LNCAP (cell line): ENCODE measurements at regions not wholly inside any gene's neighbourhood (a gene's known extent, or its start where the extent isn't known, plus 50 kb on each side); places are given as distances from the start of the nearest gene placed in this dataset.

Source experiments
- TF ChIP-seq, protein P1 (sequence below): fragments of 450-650 bp; IDR thresholded peaks from 2 replicates; pipeline ENCODE4 v1.5.1; 2017; ENCODE audit warnings: mild to moderate bottlenecking

DNA sequence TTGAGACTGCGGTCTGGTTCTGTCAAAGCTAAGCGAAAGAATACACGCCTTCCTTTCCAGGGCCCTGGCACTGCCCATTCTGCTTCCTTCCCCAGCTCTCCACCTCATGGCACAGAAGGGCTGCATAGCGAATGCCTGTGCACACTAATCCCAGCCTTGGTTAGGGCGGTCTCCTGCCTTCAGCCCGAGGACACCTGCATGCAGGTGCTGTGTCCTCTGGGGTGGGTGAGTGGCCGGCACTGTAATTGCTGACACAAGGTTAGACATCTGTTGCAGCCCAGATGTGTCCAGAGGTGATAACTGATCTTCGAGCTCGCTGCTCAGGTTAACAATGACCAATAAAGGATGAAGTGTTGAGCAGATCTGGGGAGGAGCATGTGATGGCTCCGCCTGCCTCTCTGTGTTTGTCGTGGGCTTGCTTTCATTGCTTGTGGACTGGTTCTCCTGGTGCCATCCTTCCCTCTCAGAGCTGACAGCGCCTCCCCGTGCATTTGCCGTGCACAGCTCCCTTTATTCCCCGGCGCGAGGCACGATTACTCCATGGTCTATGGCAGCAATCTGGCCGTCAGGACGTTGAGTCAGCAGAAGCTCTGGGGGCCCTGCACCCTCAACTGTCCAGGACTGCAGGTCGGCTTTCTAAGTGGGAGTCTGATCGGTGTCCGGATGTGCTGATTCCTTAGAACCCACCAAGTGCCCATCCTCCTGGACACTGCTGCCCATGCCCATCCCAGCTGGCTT is 1088.2 kb downstream of the BRD1 start:
- TF ChIP-seq, protein P1, sequence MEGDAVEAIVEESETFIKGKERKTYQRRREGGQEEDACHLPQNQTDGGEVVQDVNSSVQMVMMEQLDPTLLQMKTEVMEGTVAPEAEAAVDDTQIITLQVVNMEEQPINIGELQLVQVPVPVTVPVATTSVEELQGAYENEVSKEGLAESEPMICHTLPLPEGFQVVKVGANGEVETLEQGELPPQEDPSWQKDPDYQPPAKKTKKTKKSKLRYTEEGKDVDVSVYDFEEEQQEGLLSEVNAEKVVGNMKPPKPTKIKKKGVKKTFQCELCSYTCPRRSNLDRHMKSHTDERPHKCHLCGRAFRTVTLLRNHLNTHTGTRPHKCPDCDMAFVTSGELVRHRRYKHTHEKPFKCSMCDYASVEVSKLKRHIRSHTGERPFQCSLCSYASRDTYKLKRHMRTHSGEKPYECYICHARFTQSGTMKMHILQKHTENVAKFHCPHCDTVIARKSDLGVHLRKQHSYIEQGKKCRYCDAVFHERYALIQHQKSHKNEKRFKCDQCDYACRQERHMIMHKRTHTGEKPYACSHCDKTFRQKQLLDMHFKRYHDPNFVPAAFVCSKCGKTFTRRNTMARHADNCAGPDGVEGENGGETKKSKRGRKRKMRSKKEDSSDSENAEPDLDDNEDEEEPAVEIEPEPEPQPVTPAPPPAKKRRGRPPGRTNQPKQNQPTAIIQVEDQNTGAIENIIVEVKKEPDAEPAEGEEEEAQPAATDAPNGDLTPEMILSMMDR = no peak

DNA sequence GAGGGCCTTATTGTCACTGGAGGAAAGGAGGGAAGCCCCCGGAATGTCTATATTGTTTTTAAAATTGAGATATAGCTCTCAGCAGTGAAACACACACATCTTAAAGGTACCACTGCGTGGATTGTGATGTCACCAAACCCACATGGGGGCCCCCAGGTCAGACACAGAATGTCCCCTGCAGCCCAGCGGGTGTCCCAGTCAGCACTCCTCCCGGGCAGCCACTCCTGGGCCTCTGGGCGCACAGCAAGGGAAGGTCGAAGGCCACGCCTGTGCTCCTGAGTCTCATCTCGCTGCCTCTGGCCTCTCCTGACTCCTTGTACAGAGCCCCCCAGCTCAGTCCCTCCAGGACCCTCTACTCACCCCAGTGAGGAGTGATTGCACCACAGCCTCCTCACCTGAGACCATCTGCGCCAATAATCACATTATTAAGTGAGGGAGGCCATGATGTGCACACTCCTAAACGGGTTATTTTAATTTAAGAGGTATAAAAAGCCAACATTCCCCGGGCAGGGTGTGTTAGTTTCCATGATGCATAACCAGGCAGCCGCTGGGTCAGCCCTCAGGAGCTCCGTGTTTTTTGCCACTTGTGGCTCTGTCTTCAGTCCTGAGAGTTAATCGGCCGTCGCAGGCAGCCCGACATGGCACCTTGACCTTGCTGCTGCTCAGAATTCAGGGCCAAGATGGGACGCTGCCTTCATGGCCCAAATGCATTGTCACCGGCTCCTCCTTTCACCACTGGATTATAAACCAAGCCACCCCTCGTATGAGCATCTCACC is 1089.3 kb downstream of the BRD1 start:
- TF ChIP-seq, protein P1 = no peak

DNA sequence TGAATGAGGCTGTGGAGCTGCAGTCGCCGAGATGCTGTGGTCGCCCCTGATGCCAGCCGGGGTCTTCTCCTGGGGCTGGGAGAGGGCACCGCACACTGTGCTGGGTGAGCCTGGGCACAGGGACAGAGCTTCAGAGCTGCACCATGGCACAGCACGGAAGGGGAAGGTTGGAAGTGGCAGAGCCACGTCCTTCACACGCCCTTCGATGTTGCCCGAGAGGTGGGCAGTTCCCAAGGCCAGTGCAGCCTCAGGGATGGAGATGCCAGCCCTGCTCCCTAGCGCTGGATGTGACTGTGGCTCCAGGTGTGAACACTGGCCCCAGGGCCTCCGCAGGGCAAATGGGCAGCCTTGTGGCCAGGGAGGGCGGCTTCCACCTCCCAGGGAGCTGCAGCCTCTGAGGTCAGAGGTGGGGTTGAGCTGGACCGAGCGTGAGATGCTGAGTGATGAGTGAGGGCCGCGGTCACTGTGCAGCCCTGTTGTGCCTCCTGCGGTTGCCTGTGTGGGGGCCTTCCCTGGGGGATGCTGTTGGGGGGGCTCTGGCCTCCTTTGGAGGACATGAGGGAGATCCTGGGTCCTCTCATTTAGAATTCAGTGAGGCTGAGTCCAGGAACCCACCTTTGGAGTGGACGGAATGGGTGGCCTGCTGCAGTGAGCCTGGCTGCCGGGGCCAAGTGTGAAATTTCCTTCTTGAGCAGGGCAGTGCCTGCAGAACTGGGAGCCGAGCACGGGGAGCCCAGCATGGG is 1090.0 kb downstream of the BRD1 start:
- TF ChIP-seq, protein P1 = no peak

DNA sequence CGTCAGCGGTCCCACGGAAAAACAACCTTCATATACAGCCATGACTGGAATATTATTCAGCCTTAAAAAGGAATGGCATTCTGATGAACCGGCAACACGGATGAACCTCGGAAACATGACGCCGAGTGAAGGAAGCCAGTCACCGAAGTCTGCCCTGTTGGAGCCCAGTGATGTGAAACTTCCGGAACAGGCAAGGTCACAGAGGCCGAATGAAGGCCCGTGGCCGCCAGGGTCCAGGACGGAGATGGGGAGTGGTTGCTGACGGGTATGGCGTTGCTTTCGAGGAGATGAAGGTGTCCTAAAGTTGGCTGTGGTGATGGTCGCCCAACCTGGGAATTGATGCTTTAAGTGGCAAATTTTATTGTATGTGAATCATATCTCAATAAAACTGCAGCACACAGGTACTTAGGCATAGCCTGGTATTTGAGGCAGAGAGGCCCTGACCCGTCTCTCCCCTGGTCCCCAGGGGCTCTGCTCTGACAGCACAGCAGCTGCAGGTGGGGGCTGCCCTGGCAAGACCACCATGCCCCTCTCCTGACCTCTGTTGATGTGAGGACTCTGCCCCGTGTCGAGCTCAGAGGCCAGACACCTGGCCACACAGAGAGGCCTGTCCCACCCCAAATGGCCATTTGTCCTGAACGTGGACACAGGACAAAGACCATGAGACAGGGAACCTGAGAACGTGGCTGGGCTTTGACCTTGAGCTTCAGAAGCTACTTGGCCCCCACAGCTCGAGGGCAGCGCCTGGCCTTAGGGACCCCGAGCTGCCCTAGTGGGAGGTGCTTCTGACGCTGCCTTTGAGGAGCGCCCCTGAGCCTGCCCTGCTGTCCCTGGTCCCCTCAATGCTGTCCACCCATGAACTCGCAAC is 1090.8 kb downstream of the BRD1 start:
- TF ChIP-seq, protein P1 = no peak

DNA sequence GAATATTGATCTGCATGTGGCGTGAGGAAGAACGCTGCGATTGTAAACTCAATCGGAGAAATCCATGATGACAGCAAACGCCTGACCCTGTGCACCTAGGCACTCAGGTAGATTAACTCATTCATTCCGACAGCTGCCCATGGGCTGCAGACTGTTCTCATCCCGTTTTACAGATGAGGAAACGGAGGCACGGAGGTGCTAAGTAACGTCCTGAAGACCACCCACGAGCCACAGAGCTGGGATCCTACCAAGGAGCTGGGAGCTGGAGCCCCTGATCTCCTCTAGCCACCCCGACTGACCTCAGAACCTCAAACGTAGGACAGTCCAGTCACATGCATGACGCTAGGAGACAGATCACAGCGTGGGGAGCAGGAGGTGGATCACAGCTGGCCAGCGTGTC is 1092.7 kb downstream of the BRD1 start:
- TF ChIP-seq, protein P1 = no peak

DNA sequence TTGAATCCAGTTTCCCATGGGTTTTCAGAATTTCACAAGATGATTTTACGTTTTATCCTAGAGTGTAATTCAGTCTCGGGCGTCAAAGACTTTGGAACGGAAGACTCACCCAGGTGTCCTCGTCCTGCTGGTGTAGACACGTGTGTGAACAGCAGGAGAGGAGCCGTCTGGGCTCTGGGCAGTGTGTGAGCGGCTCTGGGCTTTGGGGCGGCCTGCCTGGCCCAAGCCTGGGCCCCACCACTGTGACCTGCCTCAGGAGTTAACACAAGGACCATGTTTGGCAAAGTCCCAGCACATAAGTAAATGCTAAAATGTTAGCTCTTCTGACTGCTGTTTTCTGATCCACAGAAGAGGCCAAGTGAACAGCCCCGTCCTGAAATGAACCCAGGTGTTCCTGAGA is 1093.3 kb downstream of the BRD1 start:
- TF ChIP-seq, protein P1 = no peak
